HG02623 (cell line): ENCODE measurements at regions not wholly inside any gene's neighbourhood (a gene's known extent, or its start where the extent isn't known, plus 50 kb on each side); places are given as distances from the start of the nearest gene placed in this dataset.
"Not testable (repeated sequence)": the region's sequence is repeated elsewhere in the genome, so short reads cannot be mapped to it uniquely, and the experiment has no call there.

Experiments
- ATAC-seq: cut with Tn5 transposase; IDR thresholded peaks from one replicate; pipeline ENCODE4 v1.9.1; 2021; ENCODE audit warnings: moderate library complexity; ENCODE audit not compliant: unreplicated experiment

GRCh38 chr1:70490153-70490552, 79.1 kb downstream of the CTH start:
- no peak for ATAC-seq

GRCh38 chr1:70495370-70495769, 84.3 kb downstream of the CTH start:
- no peak for ATAC-seq

- no peak for ATAC-seq
Observed at GRCh38 chr1:70496181-70496580, 85.1 kb downstream of the CTH start.

- ATAC-seq, result no peak
Observed at GRCh38 chr1:70497152-70497551, 86.1 kb downstream of the CTH start.

- no peak for ATAC-seq
Observed at GRCh38 chr1:70498666-70499065, 87.6 kb downstream of the CTH start.

GRCh38 chr1:70499695-70500094, 88.6 kb downstream of the CTH start:
- no peak for ATAC-seq

- no peak for ATAC-seq
Observed at GRCh38 chr1:70503358-70503757, 92.3 kb downstream of the CTH start.

GRCh38 chr1:70504176-70504820, 93.2 kb downstream of the CTH start:
- peak; percentile 97 for ATAC-seq

- no peak for ATAC-seq
Observed at GRCh38 chr1:70504821-70505193, 93.7 kb downstream of the CTH start.

GRCh38 chr1:70507991-70508390, 96.9 kb downstream of the CTH start:
- not testable (repeated sequence) for ATAC-seq

- peak; percentile 85 for ATAC-seq
Observed at GRCh38 chr1:70509996-70510876, 99.2 kb downstream of the CTH start.

GRCh38 chr1:70517444-70517843, 106.4 kb downstream of the CTH start:
- ATAC-seq, result peak; percentile 53

GRCh38 chr1:70518106-70518505, 107.0 kb downstream of the CTH start:
- no peak for ATAC-seq

- peak; percentile 70 for ATAC-seq
Observed at GRCh38 chr1:70528590-70529333, 117.7 kb downstream of the CTH start.

GRCh38 chr1:70536708-70537366, 125.8 kb downstream of the CTH start:
- no peak for ATAC-seq

GRCh38 chr1:70537788-70538187, 126.7 kb downstream of the CTH start:
- ATAC-seq, result no peak

- no peak for ATAC-seq
Observed at GRCh38 chr1:70542030-70542429, 131.0 kb downstream of the CTH start.

- no peak for ATAC-seq
Observed at GRCh38 chr1:70542856-70543255, 131.8 kb downstream of the CTH start.

- no peak for ATAC-seq
Observed at GRCh38 chr1:70546726-70547125, 135.7 kb downstream of the CTH start.

GRCh38 chr1:70552662-70553566, 141.8 kb downstream of the CTH start:
- ATAC-seq, result no peak
